Stimulated activated naive CD4-positive, alpha-beta T cell (primary cell): ENCODE measurements at regions not wholly inside any gene's neighbourhood (a gene's known extent, or its start where the extent isn't known, plus 50 kb on each side); places are given as distances from the start of the nearest gene placed in this dataset.

Experiments
- DNase-seq, 6 experiments: peaks; one replicate each; lab custom pipeline; 2025; lab: John Stamatoyannopoulos, UW

DNA sequence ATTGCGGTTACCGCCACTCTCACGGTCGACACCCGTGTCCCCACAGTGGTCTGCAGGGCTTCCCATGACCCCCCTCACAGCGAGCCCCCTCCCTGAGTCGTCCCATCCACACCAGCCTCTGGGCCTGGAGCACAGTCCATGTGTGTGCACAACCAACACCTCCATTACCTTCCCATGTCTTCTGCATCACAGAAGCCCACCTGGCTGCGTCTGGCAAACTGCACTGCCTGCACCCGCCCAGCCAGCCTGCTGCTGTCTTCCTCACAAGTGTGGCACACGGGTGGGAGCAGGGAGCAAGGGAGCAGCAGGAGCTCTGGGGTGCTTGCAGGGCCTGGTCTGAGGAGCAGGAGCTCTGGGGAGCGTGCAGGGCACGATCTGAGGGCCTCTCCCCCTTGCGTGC, 415.3 kb upstream of the IRX4 start:
- DNase-seq: no peak

DNA sequence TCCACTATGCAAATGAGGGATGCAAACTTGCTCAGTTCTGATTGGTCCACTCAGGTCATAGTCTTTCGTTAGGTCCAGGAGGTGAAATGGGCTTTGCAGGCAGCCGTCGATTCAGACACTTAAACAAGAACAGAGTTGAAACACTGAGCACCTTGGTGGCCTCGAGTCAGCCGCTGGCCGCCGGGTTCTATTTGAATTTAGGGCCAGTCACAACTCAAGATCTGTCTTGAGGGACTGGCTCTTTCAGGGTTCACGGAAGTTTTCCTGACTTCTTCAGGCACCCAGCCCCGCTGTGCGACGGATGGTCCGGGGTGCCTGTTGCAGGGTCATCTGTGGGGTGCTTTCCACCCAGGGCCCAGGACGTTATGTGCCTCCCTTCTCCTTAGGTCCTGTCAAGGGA, 412.8 kb upstream of the IRX4 start:
- DNase-seq: no peak

DNA sequence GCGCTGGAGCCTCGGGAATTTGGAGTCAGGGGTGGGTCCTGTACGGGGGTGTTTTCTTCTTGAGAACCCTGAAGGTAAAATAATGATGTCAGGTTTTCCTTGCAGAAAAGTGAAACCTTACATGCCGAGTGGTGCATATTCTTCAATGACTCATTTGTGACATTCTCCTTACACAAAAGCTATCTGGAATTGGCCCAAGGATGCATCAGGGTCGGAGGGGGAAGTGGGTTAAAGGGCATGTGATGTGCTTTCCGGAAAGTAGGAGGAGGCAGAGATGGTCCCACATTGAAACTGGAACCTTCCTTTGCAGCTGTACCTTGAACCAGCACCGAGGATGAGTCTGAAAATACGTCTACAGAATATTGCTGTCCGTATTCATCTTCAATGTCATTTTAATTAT, 411.2 kb upstream of the IRX4 start:
- no peak for DNase-seq

DNA sequence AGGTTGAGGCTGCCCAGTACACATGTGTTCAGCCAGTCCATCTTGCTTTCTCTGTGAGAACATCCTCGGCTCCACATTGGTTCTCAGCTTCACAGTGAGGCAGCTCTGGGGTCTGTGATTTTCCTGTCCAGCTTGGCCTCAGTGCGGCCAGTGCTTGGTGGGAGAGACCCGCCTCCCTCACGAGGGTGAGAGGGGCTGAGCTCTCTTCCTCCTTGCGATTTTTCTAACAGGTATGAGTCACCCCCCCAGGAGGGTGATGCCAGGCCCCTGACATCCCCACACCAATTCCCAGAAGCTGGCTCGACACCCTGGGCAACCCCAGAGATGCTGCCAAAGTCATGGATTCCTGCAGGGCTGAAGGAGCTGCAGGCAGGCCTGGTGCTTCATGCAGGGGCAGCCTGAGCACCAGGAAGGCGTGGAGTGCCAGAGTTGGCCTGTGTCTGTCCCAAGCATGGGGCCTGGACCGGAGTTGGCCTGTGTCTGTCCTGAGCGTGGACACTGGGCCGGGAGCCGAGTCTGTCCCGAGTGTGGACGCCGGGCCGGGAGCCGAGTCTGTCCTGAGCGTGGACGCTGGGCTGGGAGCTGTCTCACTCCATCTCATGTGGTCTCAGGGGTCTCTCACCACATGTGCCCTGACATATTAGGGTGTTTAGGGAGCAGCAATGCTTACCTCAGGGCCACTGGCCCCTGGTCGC, 408.6 kb upstream of the IRX4 start:
- DNase-seq: no peak

DNA sequence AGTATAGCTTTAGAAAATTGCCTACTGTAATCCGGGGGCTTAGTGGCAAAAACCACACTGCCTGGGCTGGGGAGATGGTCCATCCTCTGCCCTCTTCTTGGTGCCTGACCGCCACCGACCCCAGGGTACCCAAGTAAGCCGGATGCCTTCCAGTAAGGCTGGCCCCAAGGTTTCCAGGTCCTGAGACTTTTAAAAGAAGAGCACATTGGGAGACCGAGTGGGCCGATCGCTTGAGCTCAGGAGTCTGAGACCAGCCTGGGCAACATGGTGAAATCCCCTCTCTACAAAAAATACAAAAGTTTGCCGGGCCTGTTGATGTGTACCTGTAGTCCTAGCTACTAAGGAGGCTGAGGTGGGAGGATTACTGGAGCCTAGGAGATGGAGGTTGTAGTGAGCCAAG, 406.7 kb upstream of the IRX4 start:
- DNase-seq: no peak

DNA sequence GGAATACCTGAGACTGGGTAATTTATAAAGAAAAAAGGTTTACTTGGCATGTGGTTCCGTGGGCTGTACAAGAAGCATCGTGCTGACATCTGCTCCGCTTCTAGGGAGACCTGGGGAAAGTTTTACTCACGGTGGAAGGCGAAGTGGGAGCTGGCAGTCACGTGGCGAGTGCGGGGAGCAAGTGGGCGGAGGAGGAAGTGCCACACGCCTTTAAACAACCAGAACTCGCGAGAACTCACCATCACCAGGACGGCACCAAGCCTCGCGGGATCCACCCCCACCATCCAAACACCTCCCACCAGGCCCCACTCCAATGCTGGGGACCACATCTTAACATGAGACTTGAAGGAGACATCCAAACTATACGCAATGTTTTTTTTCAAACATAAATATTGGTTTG, 406.2 kb upstream of the IRX4 start:
- no peak for DNase-seq

DNA sequence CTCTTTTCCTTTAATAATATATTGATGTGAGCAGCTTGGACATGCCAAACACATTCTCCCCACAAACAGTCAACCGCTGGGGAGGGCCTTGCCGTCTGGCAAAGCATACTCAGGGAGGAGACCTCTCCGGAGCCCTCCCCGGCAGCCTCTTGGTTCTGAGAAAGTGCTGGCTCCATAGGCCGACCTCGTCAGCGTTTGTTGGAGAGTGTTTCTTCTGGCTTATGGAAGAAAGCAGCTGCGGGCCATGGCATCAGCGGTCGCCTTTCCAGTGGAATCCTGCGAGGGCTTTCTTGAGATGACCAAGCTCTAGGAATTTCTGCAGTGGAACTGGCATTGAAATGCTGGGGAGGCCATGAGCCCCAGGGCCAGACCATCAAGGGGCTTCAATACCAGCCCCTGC, 405.7 kb upstream of the IRX4 start:
- no peak for DNase-seq

DNA sequence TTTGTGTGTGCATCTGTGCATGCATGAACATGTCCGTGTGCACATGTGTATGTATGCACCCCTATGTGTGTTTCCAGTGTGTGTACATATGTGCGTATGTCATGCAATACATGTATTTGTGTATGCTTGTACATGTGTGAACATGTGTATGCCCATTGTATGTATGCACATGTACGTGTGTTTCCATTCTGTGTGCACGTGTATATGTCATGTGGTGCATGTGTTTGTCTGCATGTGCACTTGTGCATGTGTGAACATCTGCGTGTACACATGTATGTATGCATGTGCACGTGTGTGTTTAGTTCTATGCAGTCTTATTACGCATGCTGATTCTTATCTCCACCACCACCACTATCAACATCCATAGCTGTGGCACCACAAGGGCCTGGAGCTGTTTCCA, 403.5 kb upstream of the IRX4 start:
- DNase-seq: no peak

DNA sequence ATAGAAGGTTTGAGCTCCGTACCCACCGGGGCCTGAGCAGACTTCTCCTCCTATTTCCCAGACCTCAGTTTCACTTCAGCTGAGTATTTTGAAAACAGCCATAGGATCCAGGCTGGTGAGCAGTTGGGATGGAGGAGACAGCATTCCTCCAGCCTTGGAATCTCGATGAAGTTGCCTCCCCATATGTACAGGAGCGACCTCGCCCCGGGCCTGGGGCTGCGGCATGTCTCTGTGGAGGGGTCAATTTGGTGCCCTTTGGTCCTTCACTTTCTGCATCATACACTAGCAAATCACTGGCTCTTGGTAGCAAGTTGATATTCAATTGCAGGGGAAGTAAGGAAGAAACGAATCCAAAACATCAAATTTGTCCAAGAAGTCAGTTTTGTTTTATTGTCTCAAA, 402.0 kb upstream of the IRX4 start:
- DNase-seq: no peak

DNA sequence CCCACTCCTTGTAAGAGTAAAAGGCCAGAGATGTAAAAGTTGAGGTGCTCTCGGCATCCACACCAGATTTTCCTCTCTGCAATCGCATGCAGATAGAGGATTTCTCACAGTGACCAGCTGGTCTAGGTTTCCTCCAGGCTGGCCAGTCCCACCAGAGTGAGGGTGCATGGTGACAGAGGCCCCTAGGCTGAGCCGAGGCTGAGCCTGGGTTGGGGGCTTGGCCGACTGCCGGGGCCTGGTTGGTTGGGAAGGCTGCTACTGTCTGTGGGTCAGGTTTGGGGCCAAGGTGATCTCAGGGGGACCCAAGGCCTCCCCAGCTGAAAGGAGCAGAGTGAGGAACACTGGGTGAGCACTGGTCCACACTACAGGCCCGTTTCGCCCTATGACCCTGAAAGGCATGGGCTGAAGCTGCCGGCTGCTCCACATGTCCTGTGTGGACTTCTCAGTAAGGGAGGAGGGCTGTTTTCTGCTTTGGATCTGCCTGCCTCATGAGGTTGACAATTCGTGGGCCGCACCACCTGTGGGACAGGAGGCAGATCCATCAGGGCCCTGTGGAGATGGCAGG, 400.8 kb upstream of the IRX4 start:
- DNase-seq: no peak

DNA sequence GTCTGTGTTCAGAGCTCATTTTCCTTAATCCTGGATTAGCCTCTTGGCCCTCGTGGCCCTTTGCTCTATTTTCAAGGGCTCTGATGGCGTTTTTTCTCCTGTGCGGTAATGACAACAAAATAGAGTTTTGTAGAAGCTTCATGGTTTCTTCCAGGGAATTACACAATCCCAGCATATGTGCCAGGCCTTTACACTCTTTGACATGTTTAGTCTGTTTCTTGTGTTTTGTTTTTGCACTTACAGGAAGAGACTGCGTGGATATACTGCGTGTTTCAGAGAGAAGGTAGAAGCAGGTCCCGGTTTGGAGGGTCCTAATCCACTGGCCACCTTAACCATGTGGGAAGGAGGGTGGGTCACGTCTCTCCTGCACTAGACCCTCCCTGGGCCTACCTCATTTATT, 400.2 kb upstream of the IRX4 start:
- DNase-seq: no peak

DNA sequence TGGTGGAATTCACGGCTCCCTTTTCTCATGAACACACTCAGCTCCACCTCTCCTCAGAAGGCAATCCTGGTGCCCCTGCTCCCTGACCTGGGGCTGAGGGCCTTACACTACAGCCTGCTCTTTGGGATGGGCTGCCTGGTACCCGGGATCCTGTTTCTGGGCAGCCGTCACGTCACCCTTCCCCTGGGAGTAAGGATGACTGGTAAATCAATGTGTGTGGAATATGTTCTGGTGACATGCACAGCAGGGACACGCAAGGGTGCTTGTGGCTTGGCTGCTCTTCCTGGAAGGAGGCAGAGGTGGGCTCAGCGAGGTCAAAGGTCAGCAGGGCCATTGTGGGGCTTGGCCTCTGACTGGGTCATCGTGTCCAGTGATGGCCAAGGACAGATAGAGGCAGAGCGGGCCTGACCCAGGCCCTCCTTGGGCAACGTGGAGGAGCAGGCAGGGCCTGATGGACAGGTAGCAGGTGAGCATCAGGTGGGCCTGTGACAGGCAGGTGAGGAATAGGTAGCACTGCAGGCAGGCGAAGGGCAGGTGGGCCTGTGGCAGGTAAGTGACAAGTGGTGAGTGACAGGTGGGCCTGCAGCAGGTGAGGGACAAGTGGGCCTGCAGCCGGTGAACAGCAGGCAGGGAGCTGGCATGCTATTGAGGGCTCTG, 399.4 kb upstream of the IRX4 start:
- no peak for DNase-seq

DNA sequence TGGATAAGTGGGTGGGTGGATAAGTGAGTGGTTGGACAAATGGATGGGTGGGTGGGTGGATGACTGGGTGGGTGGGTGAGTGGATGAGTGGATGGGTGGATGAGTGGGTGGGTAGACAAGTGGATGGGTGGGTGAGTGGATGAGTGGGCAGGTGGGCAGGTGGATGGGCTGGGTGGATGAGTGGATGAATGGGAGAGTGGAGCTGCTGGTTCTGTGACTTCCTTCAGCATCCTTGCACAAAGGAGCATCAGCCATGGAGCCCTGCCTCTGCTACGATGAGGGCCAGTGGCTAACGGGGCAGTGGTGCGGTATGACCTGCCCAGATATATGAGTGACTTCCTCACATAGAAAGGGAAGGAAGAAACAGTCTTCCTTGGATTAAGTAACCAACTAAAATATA, 398.7 kb upstream of the IRX4 start:
- no peak for DNase-seq

DNA sequence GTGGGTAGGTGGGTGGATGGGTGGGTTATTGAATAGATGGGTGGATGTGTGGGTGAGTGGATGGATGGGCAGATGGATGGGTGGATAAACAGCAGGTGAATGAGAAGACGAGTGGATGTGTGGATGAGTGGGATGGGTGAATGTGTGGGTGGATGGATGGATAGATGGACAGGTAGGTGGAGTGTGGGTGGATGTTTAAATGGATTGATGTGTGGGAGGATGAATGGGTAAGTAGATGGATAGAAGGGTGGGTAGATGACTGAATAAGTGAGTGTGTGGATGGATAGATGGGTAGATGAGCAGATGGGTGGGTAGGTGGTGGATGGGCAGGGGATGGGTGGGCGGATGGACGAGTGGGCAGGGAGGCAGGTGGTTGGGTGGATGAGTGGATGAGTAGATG, 397.6 kb upstream of the IRX4 start:
- no peak for DNase-seq

DNA sequence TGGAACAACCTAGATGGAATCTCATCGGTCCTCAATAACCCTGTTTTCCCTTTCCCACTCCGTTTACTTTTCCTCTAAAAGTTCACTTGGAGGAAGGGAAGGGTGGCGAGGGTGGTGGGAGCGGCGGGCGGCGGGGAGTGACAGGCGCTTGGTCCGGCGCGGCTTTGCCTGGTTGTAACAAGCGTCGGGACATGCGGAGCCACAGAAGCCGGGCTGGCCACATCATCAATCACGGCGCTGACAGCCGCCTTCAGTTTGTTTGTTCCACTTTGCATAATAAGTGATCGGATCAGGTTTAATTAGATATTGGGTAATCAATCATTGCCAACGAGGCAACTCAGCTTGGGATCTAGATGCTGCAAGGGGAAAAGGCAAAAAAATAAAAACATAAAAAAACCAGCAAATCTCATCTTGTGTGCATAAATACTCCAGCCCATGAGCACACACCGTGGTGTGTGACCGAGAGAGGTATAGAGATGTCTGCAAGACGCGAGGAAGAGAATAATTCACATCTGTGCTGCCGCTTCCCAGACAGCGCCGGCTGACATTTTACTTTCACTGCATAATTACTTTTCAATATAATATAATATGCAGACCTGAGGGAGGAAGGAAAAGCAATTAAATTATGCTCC, 396.2 kb upstream of the IRX4 start:
- DNase-seq: no peak

DNA sequence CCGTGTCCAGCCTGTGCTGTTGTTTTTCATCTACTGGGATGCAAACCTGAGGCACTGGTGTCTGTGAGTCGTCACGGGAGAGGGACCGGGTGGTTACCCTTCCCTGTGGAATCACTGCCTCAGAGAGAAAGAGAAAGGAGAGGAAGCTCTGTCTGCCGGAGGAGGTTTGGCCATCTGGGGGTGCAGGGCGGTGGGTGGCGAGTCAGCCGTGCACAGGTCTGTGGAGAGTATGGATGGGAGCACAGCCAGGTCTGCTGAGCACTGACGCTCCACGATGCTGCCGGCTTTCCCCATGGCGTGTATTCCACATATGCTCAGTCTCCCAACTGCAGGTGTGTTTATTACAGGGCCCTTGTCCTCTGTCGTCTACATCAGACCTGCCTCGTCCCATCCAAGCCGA, 395.2 kb upstream of the IRX4 start:
- DNase-seq: no peak

DNA sequence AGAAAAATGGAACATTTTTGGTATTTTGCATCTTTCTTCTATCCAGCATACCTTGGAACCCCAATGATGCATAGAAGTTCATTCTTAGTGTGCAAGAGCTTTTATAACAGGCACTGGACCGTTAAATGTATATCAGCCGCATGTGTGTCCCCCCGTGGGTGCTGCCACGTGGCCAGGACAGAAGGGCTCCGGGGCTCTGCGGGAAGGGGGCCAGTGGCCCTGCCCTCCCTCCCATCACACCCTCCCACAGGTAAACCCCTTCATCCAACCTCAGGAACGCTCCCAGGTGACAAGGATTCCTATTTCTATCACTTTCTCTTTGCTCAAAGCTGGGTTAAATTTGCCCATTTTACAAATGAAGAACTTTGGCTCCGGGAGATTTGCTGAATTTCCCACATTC, 393.4 kb upstream of the IRX4 start:
- DNase-seq: no peak

DNA sequence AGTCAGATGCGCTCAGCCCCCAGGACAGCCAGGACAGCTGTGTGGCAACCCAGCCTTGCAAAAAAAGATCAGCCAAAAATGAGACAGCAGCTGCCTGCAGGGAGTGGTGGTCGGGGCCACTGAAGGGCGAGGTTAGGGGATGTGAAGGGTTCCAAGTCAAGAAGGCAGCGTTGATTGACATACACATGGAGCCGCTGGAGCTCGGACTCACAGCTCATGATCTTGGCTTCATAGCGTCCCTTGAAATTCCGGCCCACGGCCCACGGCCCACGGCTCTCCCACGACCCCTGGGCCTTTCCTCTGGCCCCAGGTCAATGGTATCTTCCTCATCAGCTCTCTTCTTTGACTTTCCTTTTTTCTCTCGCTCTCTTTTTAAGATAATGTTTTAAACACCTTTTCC, 390.0 kb upstream of the IRX4 start:
- DNase-seq: no peak

DNA sequence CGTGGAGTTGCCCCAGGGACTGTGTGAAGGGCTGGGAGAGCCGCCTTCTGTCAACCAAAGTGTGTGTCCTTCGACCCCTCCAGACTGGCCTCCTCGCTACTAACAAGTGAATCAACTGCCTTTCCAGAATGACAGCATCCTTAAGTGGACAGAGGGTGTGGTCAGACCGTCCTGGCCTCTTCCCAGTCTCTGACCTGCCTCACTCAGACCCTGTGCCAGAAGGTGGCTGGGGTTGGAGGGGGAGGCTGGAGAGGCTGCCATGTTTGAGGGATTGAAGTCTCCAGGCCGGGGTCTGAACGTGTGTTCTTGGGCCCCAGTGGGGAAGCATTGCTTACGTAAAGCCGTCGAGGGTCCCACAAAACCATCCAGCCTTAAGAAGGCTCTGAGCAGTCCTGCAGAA, 389.3 kb upstream of the IRX4 start:
- DNase-seq: no peak

DNA sequence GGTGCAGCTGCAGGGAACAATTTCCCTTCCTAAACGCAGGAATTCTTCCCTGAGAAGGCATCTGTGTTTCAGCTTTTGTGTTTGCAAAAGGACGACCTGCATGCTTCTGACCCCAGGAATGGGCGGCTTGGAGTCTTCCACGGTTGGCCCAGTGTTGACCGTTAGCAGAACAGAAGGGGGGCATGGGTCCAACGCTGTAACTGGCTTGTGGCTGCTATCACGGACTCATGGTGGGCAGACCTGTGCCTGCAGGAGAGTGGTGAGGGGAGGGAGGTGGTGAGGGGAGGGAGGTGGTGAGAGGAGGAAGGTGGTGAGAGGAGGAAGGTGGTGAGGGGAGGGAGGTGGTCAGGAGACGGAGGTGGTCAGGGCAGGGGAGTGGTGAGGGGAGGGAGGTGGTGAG, 388.6 kb upstream of the IRX4 start:
- DNase-seq: no peak

DNA sequence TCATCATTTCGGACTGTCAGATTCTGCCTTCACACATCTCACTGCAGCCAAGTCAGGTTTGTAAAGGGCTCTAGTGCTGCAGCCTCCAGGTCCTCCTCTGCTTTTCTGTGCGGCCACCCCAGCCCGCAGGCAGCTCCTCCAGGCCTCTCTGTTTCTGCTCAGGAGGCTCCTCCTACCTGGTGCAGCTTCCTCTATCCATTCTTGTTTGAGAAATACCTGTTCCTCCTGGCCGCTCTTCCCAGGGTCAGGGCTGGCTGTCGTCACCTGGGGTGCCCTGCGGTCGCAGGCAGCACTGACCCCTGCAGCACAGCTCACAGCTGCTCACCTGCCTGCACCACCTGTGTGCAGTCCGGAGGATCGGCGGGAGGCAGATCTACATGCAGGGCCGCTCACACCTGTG, 387.7 kb upstream of the IRX4 start:
- no peak for DNase-seq

DNA sequence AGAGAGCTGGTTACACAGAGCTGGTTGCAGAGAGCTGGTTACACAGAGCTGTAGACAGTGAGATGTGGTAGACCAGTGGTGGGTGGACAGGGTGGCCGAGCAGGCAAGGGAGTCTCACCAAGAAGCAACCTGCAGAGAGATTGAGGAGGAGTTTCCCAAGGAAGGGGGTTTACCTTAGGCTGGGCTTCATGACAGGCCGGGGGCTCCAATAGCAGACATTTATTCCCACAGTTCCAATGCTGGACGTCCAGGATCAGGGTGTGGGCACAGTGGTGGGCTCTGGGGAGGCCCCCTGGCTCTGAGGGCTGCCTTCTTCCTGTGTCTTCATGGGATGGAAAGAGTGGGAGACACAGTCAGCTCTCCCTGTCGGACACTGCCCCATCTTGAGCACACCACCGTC, 386.9 kb upstream of the IRX4 start:
- DNase-seq: no peak

DNA sequence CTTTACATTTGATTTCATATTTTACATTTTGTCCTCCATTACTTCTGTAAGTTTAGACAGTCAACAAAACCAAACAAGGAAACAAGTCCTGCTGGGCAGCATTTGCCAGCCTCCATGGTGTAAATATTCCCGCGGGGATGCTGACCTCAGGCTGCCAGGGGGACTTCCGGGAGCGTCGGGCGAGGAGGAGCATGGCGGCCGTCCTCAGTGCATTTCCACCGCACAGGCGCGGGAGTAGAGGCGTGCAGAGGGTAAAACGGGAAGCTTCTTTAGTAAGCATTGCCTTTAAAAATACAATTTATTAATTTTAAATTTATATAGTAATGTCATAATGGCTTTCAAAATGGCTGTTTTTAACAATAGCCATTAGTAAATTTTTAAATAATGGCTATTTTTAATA, 385.3 kb upstream of the IRX4 start:
- DNase-seq: no peak
